HG03060 (cell line): ENCODE measurements at regions not wholly inside any gene's neighbourhood (a gene's known extent, or its start where the extent isn't known, plus 50 kb on each side); places are given as distances from the start of the nearest gene placed in this dataset.

Experiments used
- ATAC-seq: cut with Tn5 transposase; IDR thresholded peaks from one replicate; pipeline ENCODE4 v1.9.1; 2021; ENCODE audit warnings: low read depth, moderate number of reproducible peaks; ENCODE audit not compliant: unreplicated experiment

DNA sequence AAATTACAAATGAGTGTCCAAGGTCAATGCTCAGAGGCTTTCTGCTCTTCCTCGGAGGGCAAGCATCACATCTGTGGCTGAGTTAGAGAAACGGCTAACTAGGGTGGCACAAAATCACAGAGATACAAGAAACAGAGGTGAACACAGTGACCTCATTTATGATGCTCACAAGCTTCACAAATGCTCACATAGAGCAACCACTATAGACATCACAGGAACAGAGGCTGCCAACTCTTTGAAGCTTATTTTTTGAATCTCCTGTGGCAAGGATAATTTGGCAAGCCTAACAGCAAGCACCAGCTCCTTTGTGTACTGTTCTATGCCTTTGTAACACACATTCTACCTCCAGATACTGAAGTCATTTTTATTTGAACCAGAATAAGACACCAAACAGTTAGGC lies 416.5 kb upstream of the DDI1 start:
- no peak for ATAC-seq

DNA sequence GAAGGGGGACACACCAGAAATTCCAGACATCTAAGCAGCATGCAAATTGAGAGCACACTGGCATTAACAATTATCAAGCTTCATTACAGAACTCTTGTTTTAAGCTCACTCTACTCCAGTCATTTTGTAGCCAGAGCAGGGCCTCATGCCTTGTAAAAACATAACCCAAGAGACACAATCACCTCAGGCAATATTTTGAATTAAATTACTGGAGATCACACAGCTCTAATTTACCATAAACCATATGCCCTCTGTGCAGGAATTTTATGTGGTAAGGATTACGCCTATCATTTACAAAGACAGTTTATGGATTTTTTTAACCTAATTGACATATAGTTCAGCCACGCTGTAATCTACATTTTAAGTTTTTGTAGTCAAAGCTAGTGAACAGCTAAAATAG lies 414.1 kb upstream of the DDI1 start:
- no peak for ATAC-seq

DNA sequence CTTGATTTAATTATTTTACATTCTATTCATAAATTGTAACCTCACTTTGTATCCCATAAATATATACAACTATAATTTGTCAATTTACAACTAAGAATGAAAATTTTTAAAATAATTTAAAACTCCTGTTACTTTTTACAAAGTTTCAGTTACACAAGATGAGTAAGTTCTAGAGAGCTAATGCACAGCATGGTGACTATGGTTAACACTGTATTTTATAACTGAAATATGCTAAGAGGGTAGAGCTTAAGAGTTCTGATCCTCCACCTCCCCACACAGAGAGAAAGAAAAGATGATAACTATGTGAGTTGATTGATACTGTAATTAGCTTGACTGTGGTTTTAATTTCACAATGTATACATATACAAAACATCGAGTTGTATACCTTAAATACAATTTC lies 412.5 kb upstream of the DDI1 start:
- ATAC-seq: no peak

DNA sequence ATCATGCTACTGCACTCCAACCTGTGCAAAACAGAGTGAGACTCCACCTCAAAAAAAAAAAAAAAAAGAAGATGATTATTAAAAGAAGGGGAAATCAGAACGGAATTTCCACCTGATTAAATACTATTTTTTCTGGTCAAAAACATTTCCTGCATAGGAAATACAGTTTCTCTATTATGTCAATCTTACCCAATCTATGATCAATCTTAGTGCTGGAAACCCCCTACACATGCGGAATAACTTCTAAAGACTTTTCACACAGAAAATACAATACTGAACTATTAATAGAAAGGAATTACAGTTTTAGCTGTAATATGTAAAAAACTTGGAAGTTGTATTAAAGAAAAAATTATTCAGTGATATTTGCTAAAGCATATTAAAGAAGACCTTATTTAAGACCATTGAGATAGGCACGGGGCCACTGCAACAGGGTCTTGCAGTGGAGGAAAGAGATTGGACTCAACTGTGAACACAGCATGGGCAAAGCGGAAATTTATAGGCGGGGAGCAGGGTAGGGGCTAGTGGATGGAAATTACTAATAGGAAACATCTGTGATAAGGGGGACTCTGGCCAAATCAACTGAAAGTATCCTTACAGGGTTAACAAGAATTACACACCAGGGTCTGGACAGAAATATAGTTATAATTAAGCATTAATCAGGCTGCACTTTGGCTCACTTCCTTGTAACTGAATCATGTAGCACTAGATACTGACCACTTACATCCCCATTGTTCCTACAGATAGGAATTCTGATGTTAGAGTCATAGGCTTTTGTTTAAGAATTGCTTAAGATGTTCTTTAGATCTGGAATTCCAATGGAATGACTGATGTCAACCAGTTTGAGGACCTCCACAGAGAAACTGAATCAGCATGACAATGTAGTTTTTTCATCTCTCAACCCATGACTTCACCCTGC lies 411.5 kb upstream of the DDI1 start:
- no peak for ATAC-seq

DNA sequence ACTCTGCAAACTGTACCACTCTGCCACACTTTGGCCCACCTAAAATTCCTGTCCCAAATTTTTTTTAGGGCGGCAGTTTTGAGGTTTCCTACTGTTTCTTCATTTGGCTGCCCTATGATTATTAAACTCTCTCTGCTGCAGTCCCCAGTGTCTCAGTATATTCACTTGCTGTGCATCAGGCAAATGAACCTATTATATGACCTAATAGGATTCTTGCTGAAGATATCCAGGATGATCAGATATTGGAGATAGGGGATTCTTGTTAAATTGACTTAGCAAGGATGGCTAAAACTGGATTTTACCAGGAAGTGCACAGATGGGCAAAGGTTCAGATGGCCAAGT lies 410.8 kb upstream of the DDI1 start:
- no peak for ATAC-seq

DNA sequence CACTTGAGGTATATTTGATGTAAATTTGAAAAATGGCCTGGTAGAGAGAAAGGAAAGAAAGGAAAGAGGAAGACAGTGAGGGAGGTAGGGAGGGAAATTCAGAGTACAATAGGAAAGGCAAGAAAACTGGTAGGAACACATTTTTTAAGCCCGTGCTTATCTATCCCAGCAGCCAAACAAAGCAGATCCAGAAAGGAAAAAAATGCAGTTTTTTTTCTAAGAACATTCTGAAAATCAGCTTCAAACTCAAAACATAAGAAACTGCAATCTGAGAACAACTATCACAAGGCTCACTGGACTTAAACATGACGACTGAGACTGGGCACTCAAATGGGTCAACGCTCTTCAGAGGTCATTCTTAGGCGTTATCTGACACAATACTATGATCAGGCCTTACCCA lies 408.3 kb upstream of the DDI1 start:
- no peak for ATAC-seq

DNA sequence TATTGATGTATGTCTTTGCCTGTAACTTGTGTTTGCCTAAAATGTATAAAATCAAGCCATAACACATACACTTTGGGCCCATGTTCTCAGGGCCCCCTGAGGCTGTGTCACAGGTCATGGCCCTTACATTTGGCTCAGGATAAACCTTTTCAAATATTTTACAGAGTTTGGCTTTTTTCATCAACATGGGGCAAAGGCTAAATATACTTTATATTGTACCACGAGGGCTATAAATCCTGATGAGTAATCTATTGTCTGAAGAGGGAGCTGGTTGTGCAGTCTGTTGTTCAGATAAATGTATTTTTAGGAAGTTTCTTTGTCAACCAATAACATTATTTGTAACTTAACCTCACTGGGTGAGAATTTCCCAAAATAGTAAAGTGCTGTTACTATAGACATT lies 404.6 kb upstream of the DDI1 start:
- no peak for ATAC-seq

DNA sequence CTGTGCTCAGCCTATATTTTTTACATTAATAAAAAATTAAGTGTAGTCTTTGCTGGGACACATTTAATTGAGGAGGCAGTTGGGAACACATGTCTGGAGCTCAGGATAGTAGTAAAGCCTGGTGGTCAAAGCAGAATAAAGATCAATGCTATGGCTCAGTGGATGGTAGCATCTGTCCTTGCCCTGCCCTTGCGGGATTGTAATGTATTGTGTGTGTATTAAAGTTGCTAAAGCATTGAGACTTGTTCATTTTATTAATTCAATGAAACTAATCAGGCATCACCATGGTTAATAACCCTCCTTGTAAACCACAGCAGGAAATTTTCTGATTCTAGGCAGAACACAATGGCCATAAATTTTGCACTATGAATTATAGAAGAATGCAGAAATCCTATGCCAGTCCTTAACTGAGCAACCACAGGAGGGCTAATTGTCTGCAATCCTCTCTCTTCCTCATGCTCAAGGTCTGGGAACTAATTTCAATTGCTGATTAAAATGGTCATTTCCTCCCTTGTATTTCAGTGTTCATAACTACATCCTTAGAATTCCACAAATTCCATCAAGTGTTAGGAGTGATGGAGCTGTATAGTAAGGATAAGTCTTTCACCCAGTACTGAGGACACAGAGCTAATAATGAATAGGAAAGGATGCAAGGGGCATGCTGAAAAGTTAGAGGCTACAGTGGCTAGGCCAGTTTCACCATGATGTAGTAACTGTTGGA lies 403.2 kb upstream of the DDI1 start:
- ATAC-seq: no peak

DNA sequence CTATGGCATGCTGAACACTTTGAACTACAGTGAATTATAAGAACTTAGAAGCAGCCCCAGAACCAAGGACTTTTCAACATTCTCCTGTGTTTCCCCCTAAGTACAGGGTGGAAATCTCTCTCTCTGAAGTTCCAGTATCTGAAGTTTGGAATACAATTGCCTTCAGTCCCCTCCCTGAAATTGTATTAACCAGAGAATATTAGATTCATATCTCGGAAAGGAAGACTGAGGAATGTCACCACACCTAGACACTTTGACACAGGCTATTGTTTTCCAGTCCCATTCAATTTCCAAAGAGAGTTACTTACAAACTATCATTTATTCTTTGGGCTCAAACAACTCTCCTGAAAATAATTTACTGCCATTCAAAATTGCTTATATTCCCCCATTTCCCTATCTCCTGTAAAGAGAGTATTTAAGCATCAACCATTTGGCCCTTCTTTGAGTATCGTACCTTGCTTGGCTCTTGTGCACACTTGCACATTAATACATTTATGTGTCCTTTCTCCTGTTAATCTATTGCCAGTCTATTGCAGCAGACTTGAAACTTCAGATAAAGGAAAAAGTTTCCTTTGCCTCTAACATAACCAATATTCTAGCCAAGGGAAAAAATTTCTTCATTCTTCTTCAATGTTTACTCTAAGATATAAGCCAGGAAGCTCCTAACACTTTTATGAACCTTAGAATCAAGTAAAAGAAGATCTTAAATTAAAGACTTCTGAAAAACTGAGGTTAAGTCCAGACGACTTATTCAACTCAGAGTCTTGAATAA lies 402.4 kb upstream of the DDI1 start:
- no peak for ATAC-seq

DNA sequence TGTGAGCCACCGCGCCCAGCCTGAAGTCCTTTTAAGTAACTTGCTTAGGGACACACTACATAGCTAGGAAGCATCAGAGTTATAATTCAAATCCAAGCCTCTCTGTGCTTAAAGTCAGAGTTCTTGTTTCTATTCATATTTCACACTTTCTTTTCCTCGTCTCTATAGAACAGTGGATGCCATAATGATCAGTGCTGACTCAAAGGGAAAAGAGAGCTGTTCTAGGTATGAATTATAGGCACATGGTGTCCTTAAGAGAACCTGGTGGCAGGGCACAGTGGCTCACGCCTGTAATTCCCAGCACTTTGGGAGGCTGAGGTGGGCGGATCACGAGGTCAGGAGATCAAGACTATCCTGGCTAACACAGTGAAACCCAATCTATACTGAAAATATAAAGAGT lies 400.2 kb upstream of the DDI1 start:
- no peak for ATAC-seq

DNA sequence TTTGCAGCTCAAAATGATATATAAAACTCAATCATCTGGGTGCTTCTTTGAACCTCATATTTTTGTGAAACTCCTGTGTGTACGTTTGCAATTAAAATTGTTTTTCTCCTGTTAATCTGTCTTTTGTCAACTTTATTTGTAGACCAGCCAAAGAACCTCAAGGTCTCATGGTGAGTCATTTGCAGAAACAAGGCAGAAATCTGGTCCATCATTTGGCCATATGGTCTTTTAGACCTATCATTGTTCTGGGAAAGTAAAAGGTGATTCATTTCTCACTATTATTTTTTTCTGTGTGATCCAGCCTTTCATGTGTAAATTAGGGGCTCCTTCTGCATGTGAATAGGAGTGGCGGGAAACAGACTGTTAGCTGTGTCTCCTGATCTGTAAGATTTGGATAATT lies 399.1 kb upstream of the DDI1 start:
- ATAC-seq: no peak

DNA sequence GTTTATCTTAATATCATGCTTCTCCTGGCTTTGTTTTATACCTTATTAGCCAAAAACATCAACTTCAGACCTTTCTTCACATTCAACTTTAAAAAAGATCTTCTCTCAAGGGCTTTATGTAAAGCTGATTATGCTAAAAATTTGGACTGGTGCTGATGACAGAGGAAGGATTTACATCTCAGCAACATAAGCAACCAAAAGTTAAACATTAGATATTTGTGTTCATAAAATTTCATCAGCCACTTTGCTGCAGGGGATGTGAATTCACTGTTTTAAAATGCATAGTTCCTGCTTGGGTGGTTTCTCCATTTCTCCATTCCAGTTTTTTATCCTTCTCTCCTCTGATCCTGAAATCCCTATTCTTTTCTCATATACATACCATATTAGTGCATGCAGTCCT lies 398.6 kb upstream of the DDI1 start:
- no peak for ATAC-seq

DNA sequence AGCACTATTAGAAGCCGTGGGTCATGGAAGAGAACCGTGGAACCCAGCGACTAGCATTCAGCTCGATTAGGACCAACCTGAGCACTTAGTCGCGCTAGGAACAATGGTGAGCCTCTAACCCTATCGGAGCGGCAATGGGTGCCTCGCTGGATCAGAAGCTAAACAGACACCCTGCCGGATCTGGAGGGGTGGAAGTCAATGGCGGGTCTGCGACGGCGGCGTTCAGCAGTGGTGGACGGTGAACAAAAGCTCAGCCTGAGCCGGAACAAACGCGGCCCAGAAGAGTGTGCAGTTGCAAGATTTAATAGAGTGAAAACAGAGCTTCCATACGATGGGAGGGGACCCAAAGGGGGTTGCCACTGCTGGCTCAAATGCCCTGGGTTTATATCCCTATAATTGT lies 391.8 kb upstream of the DDI1 start:
- no peak for ATAC-seq

DNA sequence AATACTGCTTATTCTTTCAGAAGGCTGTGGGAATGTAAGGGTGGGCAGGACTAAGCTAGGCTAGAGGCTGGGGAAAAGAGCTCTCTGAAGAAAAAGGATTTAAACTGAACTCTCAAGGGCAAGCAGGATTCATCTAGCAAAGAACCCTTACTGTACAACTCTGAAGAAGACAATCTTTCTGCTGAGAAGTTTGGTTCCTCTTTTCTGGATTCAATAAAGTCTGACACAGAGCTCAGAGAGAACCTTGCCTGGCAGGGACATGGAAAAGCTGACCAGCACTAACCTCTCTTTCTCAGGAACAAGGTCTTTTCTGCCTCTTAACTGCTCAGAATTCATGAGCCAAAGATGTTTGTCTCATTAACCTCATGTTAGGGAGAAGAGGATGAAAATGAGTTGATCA lies 388.4 kb upstream of the DDI1 start:
- no peak for ATAC-seq

DNA sequence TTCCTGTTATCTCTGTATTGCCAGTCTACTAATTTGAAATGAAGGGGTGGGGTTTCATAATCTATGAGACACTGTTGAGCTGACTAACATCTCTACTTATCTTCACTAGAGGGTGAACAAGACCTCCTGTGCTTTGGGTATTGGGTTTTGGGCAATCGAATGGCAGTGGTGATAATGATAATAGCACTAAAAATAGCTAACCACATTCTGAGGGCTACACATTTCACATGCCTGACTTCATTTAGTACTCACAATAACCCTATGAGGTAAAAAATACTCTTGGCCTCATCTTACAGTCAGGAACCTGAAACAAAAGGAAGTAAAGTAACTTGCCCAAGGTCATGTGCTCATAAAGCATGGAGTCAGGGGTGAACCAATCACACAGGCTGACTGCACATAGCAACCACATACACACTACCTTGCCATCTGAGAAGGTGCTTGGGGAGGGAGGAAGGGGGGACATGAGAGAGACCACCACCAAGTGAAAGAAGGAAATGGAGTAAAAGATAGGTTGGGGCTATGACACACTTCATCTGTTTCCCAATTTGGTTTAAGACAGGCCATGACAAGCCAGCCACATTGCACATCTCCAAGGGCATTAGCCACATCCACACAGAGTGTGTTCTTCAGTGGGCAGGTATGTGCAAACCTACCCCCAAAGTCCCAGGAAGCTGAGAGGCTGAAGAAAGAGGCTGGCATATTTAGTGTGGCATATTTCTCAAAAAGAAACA lies 387.6 kb upstream of the DDI1 start:
- ATAC-seq: no peak

DNA sequence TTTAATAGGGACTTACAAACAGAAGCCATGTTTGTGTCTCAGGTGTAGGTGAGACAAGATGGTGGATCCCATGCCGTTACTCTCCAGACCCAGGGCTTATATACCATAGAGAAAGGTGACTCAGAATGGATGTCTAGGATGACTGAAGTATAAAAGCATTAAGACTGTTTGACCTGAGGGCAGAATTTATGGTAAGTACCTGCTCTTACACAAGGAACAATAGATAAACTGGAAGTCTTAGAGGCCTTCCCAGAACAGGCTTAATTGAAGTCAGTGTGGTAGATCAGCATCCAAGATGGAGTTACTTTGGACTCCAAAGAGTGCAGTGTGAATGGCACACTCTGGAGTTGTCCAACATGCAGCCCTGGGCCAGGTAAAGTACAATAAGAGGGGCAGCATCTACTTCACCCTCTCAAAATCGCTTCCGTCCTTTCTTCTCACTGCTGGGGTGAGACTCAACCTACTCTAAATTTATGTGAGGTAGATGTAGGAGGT lies 387.0 kb upstream of the DDI1 start:
- no peak for ATAC-seq

DNA sequence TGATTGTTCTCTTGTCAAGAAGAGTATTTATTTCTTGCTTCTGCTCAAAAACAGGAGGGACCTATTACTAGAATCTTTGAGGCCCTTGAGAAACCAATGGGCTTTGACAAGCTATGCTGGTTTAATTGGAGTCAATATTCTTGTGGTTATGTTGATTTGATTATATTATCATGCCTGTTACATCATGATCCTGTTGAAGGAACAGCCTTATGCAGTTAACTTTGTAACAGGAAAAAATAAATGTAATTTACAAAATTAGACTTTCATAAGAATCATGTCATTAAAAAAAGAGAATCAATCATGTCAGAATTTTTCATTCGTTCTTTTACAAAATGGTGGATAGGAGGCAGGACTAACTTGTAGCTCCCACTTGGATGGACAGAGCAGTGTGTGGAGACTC lies 386.1 kb upstream of the DDI1 start:
- no peak for ATAC-seq

DNA sequence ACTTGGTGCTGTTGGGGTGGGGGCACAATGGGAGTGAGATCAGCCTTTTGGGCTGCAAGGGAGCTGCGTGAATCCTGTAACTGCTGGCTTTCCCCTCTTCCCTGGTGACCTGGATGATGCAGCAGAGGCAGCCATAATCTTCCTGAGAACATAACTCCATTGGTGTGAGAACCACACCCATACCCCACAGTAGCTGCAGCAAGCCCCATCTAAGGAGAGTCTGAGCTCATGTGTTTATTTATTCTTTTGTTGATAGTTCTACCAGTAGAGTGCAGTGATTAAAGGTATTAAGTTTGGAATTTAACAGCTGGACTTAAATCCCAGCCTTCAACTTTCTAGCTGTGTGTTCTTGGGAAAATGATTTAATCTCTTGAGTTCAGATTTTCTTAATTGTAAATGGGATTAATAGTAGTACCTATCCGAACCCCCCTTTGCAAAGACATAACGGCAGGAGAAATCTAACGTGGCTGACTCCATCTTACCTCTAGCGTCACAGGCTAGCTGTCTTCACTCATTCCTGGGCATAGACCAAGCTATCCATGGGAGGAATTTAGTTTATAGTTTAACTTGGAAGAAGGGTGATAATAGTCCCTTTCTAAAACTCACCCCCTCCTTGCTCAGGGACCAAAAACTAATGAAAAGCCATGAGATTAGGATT lies 385.0 kb upstream of the DDI1 start:
- no peak for ATAC-seq

DNA sequence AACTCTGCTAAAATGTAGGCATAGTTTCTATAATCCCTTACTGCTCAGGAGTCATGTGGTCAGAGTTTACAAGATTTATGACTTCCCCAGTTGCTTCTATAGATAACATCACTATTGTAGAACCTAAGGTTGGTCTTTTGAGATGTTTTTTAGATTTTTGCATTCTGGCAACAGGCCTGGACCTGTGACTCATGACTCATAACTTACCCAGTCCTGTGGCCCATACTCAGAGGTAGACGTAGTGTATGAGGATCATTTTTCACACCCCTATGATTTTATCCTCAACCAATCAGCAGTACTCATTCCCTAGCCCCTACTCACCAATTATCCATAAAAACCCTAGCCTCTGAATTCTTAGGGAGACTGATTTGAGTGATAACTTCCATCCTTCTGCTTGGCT lies 384.4 kb upstream of the DDI1 start:
- ATAC-seq: no peak

DNA sequence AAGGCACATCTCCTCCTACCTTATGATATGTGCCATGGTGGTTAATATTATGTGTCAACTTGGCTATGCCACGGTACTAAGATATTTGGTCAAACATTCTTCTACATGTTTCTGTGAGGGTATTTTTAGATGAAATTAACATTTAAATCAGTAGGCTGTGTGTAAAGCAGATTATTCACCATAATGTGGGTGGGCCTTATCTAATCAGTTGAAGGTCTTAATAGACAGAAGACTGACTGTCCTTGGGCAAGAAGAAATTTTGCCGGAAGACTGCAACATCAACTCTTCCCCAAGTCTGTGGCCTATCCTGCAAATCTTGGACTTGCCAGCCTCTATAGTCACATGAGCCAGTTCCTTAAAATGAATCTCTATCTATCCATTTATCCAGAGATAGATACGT lies 380.1 kb upstream of the DDI1 start:
- ATAC-seq: no peak
